ENCODE measurements at regions not wholly inside any gene's neighbourhood (a gene's known extent, or its start where the extent isn't known, plus 50 kb on each side); places are given as distances from the start of the nearest gene placed in this dataset.
A peak's percentile ranks its signal among the peaks of the same experiment; 100 is the strongest.
"Not testable (repeated sequence)": the region's sequence is repeated elsewhere in the genome, so short reads cannot be mapped to it uniquely, and the experiment has no call there.

DNA sequence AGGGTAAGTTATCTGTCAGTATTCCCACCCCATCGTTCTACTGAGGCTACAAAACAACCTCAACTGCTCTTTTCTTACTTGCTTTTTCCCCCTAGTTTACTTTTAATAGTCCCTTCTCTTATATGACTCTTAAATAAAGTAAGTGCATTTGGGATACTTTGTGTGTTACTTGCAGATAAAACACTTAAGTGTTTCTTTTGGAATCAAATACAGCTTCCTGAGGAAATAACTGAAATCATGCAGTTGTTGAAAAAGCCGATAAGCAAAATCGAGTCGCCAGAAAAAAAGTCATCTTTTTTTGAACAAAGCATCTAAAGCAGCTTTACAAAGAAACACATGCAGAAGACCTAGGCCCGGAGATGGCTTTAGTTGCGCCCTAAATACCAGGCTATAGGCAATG is 53.5 kb upstream of the EPB41L4A start:
- H3K9me3 Mint-ChIP-seq (ENCODE audit: low read depth) = no peaks in the 10 kb centered on the region
- ATAC-seq = no peak
- H3K4me1 Mint-ChIP-seq = no peaks in the 10 kb centered on the region
- no peaks in the 10 kb centered on the region for H3K36me3 Mint-ChIP-seq
- DNase-seq = no peak
- H3K27me3 Mint-ChIP-seq = peaks cover 12% of the 10 kb centered on the region
- CTCF ChIA-PET = no interaction called here
- H3K27ac Mint-ChIP-seq = no peak overlapping the region
- no peak overlapping the region for H3K4me3 Mint-ChIP-seq

DNA sequence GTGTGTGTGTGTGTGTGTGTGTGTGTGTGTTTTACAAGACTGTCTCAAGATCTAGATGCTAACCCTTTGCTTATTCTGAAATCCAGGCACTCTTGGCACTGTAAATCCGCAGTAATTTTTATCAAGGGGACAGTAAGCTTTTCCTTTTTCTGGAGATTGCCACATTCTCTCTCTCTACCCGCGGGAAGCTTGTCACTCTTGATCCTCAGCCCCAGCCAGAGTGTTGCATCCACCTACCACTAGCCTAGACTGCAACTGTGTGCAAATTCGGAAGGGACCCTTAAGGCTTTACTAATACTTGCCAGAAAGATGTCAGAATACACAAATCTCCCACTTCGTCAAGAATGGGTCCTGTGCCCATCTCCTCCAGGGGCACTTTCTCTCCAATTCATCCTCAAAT is 54.9 kb upstream of the EPB41L4A start:
- H3K27ac Mint-ChIP-seq = no peak overlapping the region
- CTCF ChIA-PET = no interaction called here

DNA sequence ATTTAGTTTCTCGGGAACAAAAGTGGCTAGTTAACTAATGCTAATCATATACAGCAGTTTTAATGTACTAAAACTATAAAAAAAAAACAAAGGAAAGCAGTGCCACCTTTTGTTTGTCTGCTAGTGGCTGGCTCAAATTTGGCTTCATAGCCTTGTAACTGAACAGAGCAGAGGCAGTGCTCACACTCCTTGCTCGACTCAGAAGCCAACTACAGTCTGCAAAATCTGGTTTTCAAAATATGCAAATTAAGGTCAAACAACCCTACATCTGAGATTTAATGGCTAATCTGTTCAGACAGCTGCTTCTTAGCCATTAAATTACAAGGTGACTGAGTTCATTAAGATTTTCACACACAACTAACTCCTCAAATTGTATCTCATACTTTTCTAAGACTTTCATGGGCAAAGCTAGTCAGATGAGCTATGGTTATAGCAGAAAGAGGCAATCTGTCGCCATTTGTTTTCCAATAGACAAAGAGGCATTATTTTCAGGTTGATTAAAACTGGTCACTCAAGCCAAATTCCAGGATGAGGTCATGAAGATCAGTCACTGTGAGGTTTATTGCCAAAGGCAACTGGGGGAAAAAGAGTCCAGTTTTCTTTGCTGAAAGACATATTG is 56.8 kb upstream of the EPB41L4A start:
- Mint-ChIP-seq H3K36me3 (no peaks in the 10 kb centered on the region), H3K27me3 (peaks cover 19% of the 10 kb centered on the region), H3K27ac (no peak overlapping the region), H3K9me3 (ENCODE audit: low read depth) (no peaks in the 10 kb centered on the region), H3K4me1 (no peaks in the 10 kb centered on the region), H3K4me3 (no peak overlapping the region)
- DNase-seq (no peak), ATAC-seq (no peak)
- CTCF ChIA-PET = no interaction called here

More for the DNA sequence above, 54.9 kb upstream of the EPB41L4A start:
- H3K27me3 Mint-ChIP-seq = peaks cover 22% of the 10 kb centered on the region
- no peaks in the 10 kb centered on the region for H3K36me3 Mint-ChIP-seq
- no peaks in the 10 kb centered on the region for H3K4me1 Mint-ChIP-seq
- no peak for DNase-seq
- no peak for ATAC-seq
- no peak overlapping the region for H3K4me3 Mint-ChIP-seq
- H3K9me3 Mint-ChIP-seq (ENCODE audit: low read depth) = no peaks in the 10 kb centered on the region

DNA sequence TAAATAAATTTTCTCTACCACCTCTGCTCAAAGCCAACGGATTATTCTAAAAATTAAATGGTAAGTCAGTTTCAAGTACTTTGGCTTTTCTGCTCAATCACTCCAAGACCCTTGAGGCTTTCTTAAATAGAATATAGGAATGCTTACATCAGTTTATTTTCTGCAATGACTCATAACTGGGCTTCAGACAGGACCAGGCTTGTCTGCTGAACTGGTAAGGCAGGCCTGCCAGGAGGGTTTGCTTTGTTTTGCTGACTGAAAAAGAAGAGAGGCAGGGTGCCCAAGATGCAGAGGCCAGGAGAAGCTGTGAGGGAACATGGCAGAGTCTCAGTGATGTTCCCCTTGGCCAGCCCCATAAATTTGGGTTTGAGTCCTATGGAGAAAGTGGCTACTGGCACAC is 60.3 kb upstream of the EPB41L4A start:
- CTCF ChIA-PET = no interaction called here
- Mint-ChIP-seq H3K27me3 (peaks cover 9% of the 10 kb centered on the region), H3K27ac (no peak overlapping the region), H3K4me1 (no peaks in the 10 kb centered on the region), H3K36me3 (no peaks in the 10 kb centered on the region), H3K4me3 (no peak overlapping the region), H3K9me3 (ENCODE audit: low read depth) (no peaks in the 10 kb centered on the region)
- ATAC-seq (no peak), DNase-seq (no peak)

DNA sequence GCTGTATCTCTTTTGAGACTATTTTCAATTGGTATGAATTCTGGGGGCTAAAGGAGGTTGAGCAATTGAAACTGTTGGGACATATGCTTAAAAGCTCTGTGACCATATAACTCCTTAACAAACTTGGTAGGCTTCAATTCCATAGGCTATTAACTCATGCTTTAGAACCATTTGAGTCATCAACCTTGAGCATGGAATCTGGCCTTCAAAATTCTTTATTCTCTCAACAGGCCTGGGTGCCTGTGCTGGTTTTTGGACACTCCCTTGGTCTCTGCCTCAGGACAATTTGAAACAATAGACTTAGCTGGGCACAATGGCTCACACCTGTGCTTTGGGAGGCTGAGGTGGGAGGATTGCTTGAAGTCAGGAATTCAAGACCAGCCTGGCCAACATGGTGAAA is 61.4 kb upstream of the EPB41L4A start:
- Mint-ChIP-seq H3K27ac (no peak overlapping the region), H3K9me3 (ENCODE audit: low read depth) (no peaks in the 10 kb centered on the region), H3K27me3 (peaks cover 9% of the 10 kb centered on the region), H3K4me1 (no peaks in the 10 kb centered on the region), H3K36me3 (no peaks in the 10 kb centered on the region), H3K4me3 (no peak overlapping the region)
- no peak for ATAC-seq
- DNase-seq = no peak
- CTCF ChIA-PET = no interaction called here

DNA sequence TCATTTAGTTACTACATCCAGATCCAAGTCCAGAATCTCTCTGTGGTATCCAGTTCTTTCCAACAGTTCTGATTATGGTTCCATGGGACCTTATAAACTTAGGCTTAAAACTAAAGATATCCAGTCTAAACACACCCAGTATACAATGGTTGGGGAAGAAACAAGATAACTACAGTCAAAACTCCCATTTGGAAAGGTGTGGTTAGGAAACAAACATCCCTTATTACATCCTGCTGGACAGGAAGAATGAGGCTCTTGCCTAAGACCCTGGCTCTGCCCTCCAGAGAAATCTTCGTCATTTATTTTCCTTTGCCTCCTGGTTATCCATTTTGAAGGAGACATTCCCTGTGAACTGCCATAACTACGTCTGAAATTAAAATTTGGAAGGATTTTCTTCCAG is 64.6 kb upstream of the EPB41L4A start:
- H3K27ac Mint-ChIP-seq = no peak overlapping the region
- DNase-seq (no peak), ATAC-seq (no peak)
- no peaks in the 10 kb centered on the region for H3K4me1 Mint-ChIP-seq
- no peaks in the 10 kb centered on the region for H3K36me3 Mint-ChIP-seq
- H3K27me3 Mint-ChIP-seq = peaks cover 5% of the 10 kb centered on the region
- CTCF ChIA-PET = no interaction called here
- H3K4me3 Mint-ChIP-seq = no peak overlapping the region
- no peaks in the 10 kb centered on the region for H3K9me3 Mint-ChIP-seq (ENCODE audit: low read depth)

DNA sequence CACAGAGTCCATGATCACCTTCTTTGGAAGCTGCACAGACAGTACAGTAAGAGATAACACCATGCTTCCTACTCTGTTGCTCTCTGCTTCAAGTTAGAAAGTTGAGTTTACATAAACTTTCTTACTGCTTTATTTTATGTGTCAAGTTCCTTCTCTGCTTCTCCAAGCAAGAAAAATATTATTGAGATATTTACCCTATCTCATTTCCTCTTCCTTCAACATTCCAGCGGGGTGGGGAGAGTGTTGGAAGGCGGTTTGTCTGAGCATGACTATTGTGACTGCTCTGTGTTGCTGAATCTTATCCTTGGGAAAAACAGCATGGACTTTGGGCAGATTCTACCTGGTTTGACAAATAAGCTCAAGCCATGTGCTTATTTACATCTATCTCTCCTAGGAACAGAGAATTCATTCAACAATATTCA is 66.9 kb upstream of the EPB41L4A start:
- Mint-ChIP-seq H3K9me3 (ENCODE audit: low read depth) (no peaks in the 10 kb centered on the region), H3K27ac (no peak overlapping the region), H3K27me3 (peaks cover 2% of the 10 kb centered on the region), H3K4me1 (no peaks in the 10 kb centered on the region), H3K4me3 (no peak overlapping the region), H3K36me3 (no peaks in the 10 kb centered on the region)
- CTCF ChIA-PET = no interaction called here
- DNase-seq (no peak), ATAC-seq (no peak)

DNA sequence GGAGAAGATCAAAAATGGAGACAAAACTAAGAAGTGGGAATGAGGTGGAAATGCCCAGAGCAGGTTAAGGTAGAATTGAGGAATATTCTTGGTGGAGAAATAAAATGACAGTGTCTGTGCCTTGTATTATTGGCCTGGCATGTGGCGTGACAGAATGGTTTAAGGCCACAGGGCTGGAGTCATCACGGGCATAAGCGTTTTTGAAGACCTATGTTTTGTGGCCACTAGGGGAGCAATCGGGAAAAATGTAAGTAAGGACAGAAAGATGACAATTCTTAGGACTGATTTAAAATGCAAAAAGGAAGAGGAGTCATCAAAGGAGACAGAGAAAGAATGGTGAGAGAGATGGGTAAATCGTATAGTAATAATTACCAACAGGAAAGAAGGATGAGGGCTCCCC is 72.2 kb upstream of the EPB41L4A start:
- H3K9me3 Mint-ChIP-seq (ENCODE audit: low read depth) = no peaks in the 10 kb centered on the region
- no peaks in the 10 kb centered on the region for H3K36me3 Mint-ChIP-seq
- no peaks in the 10 kb centered on the region for H3K4me1 Mint-ChIP-seq
- ATAC-seq (no peak), DNase-seq (no peak)
- H3K4me3 Mint-ChIP-seq = no peak overlapping the region
- peaks cover 25% of the 10 kb centered on the region for H3K27me3 Mint-ChIP-seq
- CTCF ChIA-PET = interaction anchor here (1.4 kb wide), 1 partner anchor 14 kb away, joined by 3 read pairs; no protein-coding TSS in a partner anchor
- H3K27ac Mint-ChIP-seq = no peak overlapping the region

DNA sequence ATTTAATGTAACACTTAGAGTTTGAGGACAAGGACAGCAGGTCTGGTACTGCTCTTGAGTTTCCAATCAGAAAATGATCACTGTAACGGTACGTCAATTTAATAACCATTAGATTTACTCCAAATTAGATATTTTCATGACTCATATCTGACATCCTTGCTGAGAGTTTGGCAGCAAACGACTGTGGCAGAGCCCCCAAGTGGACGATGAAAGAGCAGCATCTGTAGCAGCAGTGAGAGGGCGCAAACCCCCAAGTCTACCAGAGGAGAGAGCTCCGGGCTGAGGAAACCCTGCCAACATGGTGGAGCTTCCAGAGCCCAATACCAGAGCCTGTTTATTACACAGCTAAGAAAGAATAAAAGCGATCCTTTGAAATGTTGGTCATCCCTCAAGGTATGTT is 73.2 kb upstream of the EPB41L4A start:
- H3K4me3 Mint-ChIP-seq = no peak overlapping the region
- peak; percentile 54 for DNase-seq
- no peak overlapping the region for H3K27ac Mint-ChIP-seq
- no peaks in the 10 kb centered on the region for H3K9me3 Mint-ChIP-seq (ENCODE audit: low read depth)
- no peaks in the 10 kb centered on the region for H3K36me3 Mint-ChIP-seq
- H3K27me3 Mint-ChIP-seq = peaks cover 30% of the 10 kb centered on the region
- CTCF ChIA-PET = interaction anchor here (1.3 to 1.7 kb wide), 3 partner anchors 15 to 265 kb away, joined by 3 to 4 read pairs (median 3); no protein-coding TSS in a partner anchor
- H3K4me1 Mint-ChIP-seq = no peaks in the 10 kb centered on the region
- peak; percentile 68 for ATAC-seq

DNA sequence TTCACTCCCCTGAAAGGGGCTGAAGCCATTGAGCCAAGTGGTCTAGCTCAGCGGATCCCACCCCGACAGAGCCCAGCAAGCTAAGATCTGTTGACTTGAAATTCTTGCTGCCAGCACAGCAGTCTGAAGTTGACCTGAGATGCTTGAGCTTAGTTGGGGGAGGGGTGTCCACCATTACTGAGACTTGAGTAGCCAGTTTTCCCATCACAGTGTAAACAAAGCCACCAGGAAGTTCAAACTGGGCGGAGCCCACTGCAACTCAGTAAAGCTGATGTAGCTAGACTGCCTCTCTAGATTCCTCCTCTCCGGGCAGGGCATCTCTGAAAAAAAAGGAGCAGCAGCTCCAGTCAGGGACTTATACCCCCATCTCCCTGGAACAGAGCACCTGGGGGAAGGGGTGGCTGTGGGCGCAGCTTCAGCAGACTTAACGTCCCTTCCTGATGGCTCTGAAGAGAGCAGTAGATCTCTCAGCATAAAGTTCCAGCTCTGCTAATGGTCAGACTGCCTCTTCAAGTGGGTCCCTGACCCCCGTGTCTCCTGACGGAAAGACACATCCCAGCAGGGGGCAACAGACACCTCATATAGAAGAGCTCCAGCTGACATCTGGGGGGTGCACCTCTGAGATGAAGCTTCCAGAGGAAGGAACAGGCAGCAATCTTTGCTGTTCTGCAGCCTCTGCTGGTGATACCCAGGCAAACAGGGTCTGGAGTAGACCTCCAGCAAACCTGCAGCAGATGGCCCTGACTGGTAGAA is 84.8 kb upstream of the EPB41L4A start:
- H3K9me3 Mint-ChIP-seq (ENCODE audit: low read depth); DNase-seq; ATAC-seq; H3K4me3 Mint-ChIP-seq; H3K4me1 Mint-ChIP-seq; CTCF ChIA-PET; H3K27ac Mint-ChIP-seq; H3K36me3 Mint-ChIP-seq: not testable (repeated sequence)
- peaks cover 11% of the 10 kb centered on the region for H3K27me3 Mint-ChIP-seq

DNA sequence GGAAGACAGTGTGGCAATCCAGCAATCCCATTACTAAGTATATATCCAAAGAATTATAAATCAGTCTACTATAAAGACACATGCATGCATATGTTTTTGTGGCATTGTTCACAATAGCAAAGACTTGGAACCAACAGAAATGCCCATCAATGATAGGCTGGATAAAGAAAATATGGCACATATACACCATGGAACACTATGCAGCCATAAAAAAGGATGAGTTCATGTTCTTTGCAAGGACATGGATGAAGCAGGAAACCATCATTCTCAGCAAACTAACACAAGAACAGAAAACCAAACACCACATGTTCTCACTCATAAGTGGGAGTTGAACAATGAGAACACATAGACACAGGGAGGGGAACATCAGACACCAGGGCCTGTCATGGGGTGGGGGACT is 90.0 kb upstream of the EPB41L4A start:
- H3K4me3 Mint-ChIP-seq; H3K36me3 Mint-ChIP-seq; H3K4me1 Mint-ChIP-seq; CTCF ChIA-PET; H3K27ac Mint-ChIP-seq; ATAC-seq; DNase-seq; H3K9me3 Mint-ChIP-seq (ENCODE audit: low read depth): not testable (repeated sequence)
- H3K27me3 Mint-ChIP-seq = peaks cover 14% of the 10 kb centered on the region

DNA sequence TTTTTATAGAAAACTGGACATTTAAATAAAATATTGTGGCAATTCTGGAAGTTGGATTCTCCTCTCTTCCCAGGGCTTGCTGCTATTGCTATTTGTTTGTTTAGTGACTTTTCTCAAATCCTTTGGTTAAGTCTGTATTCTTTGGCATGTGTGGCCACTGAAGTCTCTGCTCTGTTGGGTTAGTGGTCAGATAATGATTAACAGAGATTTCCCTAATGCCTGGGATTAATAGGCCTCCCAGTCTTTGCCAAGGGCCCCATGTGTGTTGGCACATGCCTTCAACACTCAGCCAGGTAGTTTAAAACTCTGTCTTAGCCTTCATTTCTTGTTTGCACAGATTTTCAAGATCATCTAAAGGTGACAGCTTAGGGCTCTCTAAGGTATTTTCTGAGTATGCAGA is 92.8 kb upstream of the EPB41L4A start:
- DNase-seq (no peak), ATAC-seq (no peak)
- Mint-ChIP-seq H3K36me3 (no peaks in the 10 kb centered on the region), H3K4me1 (no peaks in the 10 kb centered on the region), H3K27ac (no peak overlapping the region), H3K9me3 (ENCODE audit: low read depth) (no peaks in the 10 kb centered on the region), H3K4me3 (no peak overlapping the region), H3K27me3 (peaks cover 11% of the 10 kb centered on the region)
- CTCF ChIA-PET = no interaction called here

DNA sequence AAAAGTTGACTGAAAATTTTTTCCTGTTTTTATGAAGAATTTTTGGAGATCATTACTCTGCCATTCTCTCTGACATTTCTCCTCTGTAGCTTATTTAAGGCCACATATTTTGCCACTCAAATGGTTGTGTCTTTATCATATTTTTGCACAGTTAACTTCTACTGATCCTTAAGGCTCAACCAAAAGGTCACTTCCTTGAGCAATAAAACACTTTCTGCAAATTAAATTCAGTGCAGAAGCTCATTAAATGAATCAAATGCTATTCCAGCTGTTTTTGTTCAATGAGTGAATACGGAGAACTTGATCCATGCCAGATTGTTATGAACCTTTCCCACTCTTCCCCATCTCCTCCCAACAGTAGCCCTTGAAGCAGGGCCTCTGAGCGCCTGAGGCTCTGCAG is 93.8 kb upstream of the EPB41L4A start:
- no peak for DNase-seq
- Mint-ChIP-seq H3K27me3 (peaks cover 11% of the 10 kb centered on the region), H3K9me3 (ENCODE audit: low read depth) (no peaks in the 10 kb centered on the region), H3K27ac (no peak overlapping the region), H3K4me1 (no peaks in the 10 kb centered on the region), H3K36me3 (no peaks in the 10 kb centered on the region), H3K4me3 (no peak overlapping the region)
- ATAC-seq = no peak
- CTCF ChIA-PET = interaction anchor here (1.1 to 1.5 kb wide), 2 partner anchors 21 to 338 kb away, joined by 4 read pairs; no protein-coding TSS in a partner anchor

DNA sequence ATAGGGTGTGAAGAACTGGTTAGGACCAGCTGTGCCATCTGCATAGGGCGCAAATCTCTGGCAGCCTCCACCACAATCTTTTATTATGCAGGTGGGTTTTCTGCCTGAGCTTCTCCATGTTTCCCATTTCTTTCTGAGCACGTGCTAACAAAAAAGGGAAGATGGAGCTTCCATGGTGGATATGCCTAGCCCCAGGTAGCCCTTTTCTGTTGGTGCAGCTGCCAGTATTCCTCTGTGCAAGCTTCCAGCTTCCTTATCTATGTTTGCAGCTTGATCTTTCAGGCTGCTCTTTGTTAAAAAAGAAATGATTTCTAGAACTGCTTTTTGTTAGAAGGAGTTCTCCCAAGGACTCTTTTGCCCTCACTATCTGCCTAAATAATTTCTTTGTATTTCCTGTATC is 95.0 kb upstream of the EPB41L4A start:
- Mint-ChIP-seq H3K9me3 (ENCODE audit: low read depth) (peaks cover 1% of the 10 kb centered on the region), H3K4me3 (no peak overlapping the region), H3K36me3 (no peaks in the 10 kb centered on the region), H3K27ac (no peak overlapping the region), H3K4me1 (no peaks in the 10 kb centered on the region), H3K27me3 (peaks cover 16% of the 10 kb centered on the region)
- no peak for ATAC-seq
- CTCF ChIA-PET = no interaction called here
- no peak for DNase-seq

Data from activated CD8-positive, alpha-beta memory T cell treated with anti-CD3 and anti-CD28 coated beads, Interleukin-2, amount 10 ng/mL, durations not matched to agents 7 days and 5 days (primary cell).